ENCODE measurements at regions not wholly inside any gene's neighbourhood (a gene's known extent, or its start where the extent isn't known, plus 50 kb on each side); places are given as distances from the start of the nearest gene placed in this dataset.

- no peak for TF ChIP-seq CTCF (IDR thresholded peaks at IDR 0.05)
These were observed 582.6 kb downstream of the ALG10 start for GRCh38 chr12:34604631-34605509.

DNA sequence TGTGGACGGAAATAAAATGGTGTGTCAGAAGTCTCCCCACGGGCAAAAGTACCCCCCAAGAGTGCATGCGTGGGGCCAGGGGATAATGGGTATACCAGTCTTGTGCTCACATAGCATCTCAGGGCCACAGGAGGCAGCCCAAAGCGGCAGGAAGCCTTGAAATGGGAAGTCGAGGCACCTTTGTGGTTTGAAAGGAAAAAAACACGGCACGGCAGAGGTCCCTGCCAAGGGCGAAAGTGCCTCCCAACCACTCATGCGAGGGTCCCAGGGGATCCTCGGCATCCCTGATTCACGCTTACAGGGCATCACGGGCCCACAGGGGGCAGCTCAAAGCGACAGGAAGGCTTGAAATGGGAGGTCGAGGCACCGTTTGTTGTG is 583.2 kb downstream of the ALG10 start:
- no peak for TF ChIP-seq CTCF (IDR thresholded peaks at IDR 0.05)

DNA sequence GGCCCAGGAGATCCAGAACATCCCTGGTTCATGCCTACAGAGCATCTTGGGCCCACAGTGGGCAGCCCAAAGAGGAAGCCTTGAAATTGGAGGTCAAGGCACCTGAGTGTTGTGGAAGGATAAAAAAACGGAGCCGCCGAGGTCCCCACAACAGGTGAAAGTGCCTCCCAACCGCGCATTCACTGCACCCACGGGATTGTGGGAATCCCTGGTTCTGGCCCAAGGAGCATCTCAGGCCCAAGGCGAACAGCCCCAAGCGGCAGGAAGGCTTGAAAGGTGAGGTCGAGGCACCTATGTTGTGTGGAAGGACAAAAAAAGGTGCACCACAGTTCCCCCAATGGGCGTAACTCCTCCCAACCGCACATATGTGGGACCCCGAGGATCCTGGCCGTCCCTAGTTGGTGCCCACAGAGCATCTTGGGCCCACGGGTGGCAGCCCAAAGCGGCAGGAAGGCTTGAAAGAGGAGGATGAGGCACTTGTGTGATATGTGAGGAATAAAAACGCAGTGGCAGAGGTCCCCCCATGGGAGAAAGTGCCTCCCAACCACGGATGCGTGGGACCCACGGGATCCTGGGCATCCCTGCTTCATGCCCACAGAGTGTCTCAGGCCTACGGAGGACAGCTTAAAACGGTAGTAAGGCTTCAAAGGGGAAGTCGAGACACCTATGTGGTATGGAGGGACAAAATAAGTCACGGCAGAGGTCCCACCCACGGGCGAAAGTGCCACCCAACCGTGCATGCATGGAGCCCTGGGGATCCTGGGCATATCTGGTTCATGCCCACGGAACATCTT is 583.9 kb downstream of the ALG10 start:
- TF ChIP-seq CTCF (IDR thresholded peaks at IDR 0.05): no peak

GRCh38 chr12:34606749-34607519 is 584.6 kb downstream of the ALG10 start:
- no peak for TF ChIP-seq CTCF (IDR thresholded peaks at IDR 0.05)

DNA sequence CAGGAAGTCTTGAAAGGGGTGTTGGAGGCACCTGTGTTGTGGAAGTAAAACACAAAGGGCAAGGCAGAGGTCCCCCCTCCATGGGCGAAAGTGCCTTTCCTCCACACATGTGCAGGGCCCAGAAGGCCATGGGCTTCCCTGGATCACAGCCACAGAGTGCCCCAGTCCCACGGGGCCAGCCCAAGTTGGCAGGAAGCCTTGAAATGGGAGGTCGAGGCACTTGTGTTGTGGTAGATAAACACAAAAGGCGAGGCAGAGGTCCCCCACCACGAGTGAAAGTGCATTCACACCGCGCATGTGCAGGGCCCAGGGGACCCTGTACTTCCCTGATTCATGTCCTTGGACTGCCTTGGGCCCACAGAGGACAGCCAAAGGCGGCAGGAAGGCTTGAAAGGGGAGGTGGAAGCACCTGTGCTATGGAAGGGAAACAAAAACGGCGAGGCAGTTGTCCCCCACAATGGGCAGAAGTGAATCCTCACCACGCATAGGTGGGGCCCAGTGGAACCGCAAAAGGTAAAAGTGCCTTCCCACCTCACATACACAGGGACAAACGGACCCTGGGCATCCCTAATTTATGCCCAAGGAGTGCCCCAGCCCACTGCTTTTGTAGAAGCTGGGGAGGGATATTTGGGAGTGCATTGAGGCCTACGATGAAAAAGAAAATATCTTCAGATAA is 585.4 kb downstream of the ALG10 start:
- TF ChIP-seq CTCF (IDR thresholded peaks at IDR 0.05): no peak

- peak; percentile 39; the same call in 1 of the 2 replicates for TF ChIP-seq CTCF (IDR thresholded peaks at IDR 0.05)
These were observed 602.8 kb downstream of the ALG10 start for GRCh38 chr12:34625116-34625515.
